ENCODE measurements at regions not wholly inside any gene's neighbourhood (a gene's known extent, or its start where the extent isn't known, plus 50 kb on each side); places are given as distances from the start of the nearest gene placed in this dataset.

- TF ChIP-seq EZH2 (optimal IDR thresholded peaks at IDR 0.05; ENCODE audit: low read depth, low read length) = no peak
- TF ChIP-seq, protein P1, sequence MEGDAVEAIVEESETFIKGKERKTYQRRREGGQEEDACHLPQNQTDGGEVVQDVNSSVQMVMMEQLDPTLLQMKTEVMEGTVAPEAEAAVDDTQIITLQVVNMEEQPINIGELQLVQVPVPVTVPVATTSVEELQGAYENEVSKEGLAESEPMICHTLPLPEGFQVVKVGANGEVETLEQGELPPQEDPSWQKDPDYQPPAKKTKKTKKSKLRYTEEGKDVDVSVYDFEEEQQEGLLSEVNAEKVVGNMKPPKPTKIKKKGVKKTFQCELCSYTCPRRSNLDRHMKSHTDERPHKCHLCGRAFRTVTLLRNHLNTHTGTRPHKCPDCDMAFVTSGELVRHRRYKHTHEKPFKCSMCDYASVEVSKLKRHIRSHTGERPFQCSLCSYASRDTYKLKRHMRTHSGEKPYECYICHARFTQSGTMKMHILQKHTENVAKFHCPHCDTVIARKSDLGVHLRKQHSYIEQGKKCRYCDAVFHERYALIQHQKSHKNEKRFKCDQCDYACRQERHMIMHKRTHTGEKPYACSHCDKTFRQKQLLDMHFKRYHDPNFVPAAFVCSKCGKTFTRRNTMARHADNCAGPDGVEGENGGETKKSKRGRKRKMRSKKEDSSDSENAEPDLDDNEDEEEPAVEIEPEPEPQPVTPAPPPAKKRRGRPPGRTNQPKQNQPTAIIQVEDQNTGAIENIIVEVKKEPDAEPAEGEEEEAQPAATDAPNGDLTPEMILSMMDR (IDR thresholded peaks at IDR 0.05; ENCODE audit: low read length) = no peak
- TF ChIP-seq EZH2phosphoT487 (IDR thresholded peaks at IDR 0.05; ENCODE audit: low read length) = no peak
- H3F3A ChIP-seq (ENCODE audit: insufficient read depth, low read length) = no peaks in the 10 kb centered on the region
- no peak overlapping the region for H3K27ac ChIP-seq (ENCODE audit: low read length)
- no peaks in the 10 kb centered on the region for H3K4me1 ChIP-seq (ENCODE audit: low read length)
- H3K9me2 ChIP-seq (replicated peaks; ENCODE audit: insufficient read depth, low read length) = no peaks in the 10 kb centered on the region
- no peak for DNase-seq
- H3K27me3 ChIP-seq (replicated peaks; ENCODE audit: insufficient read depth, low read length) = no peaks in the 10 kb centered on the region
- peaks cover 7% of the 10 kb centered on the region; the same call in 1 of the 2 replicates for H3K79me2 ChIP-seq (ENCODE audit: low read length)
- H3K4me2 ChIP-seq (ENCODE audit: low read depth, low read length) = no peak overlapping the region
- no peak overlapping the region for H3K9ac ChIP-seq (ENCODE audit: low read length)
- no peaks in the 10 kb centered on the region for H4K20me1 ChIP-seq (ENCODE audit: insufficient read depth, low read length)
- H2AFZ ChIP-seq (ENCODE audit: low read length) = no peak overlapping the region
- H3K36me3 ChIP-seq (replicated peaks; ENCODE audit: insufficient read depth, low read length) = no peaks in the 10 kb centered on the region
- H3K4me3 ChIP-seq (ENCODE audit: low read length) = no peak overlapping the region
- H3K9me3 ChIP-seq (replicated peaks; ENCODE audit: insufficient read depth, low read length) = no peaks in the 10 kb centered on the region
Observed at GRCh38 chr13:111623743-111624505, 303.5 kb downstream of the TEX29 start.

GRCh38 chr13:111625526-111626315, 305.3 kb downstream of the TEX29 start:
- Histone ChIP-seq H3K27ac (ENCODE audit: low read length) (no peak overlapping the region), H2AFZ (ENCODE audit: low read length) (no peak overlapping the region), H3K36me3 (replicated peaks; ENCODE audit: insufficient read depth, low read length) (no peaks in the 10 kb centered on the region), H3K9ac (ENCODE audit: low read length) (no peak overlapping the region), H3K9me3 (replicated peaks; ENCODE audit: insufficient read depth, low read length) (no peaks in the 10 kb centered on the region), H3K4me3 (ENCODE audit: low read length) (no peak overlapping the region), H4K20me1 (ENCODE audit: insufficient read depth, low read length) (no peaks in the 10 kb centered on the region), H3K4me1 (ENCODE audit: low read length) (no peaks in the 10 kb centered on the region), H3F3A (ENCODE audit: insufficient read depth, low read length) (no peaks in the 10 kb centered on the region), H3K9me2 (replicated peaks; ENCODE audit: insufficient read depth, low read length) (no peaks in the 10 kb centered on the region), H3K79me2 (ENCODE audit: low read length) (no peaks in the 10 kb centered on the region), H3K4me2 (ENCODE audit: low read depth, low read length) (no peak overlapping the region), H3K27me3 (replicated peaks; ENCODE audit: insufficient read depth, low read length) (no peaks in the 10 kb centered on the region)
- TF ChIP-seq EZH2 (optimal IDR thresholded peaks at IDR 0.05; ENCODE audit: low read depth, low read length) (no peak), EZH2phosphoT487 (IDR thresholded peaks at IDR 0.05; ENCODE audit: low read length) (no peak)
- TF ChIP-seq, protein P1 (IDR thresholded peaks at IDR 0.05; ENCODE audit: low read length) = no peak
- no peak for DNase-seq

GRCh38 chr13:111626371-111627305, 306.2 kb downstream of the TEX29 start:
- H3K36me3 ChIP-seq (replicated peaks; ENCODE audit: insufficient read depth, low read length) = no peaks in the 10 kb centered on the region
- H3K4me1 ChIP-seq (ENCODE audit: low read length) = no peaks in the 10 kb centered on the region
- no peaks in the 10 kb centered on the region for H3K9me2 ChIP-seq (replicated peaks; ENCODE audit: insufficient read depth, low read length)
- no peaks in the 10 kb centered on the region for H3K27me3 ChIP-seq (replicated peaks; ENCODE audit: insufficient read depth, low read length)
- no peak for TF ChIP-seq EZH2phosphoT487 (IDR thresholded peaks at IDR 0.05; ENCODE audit: low read length)
- no peak for TF ChIP-seq EZH2 (optimal IDR thresholded peaks at IDR 0.05; ENCODE audit: low read depth, low read length)
- TF ChIP-seq, protein P1 (IDR thresholded peaks at IDR 0.05; ENCODE audit: low read length) = no peak
- no peak overlapping the region for H3K27ac ChIP-seq (ENCODE audit: low read length)
- H3K9me3 ChIP-seq (replicated peaks; ENCODE audit: insufficient read depth, low read length) = no peaks in the 10 kb centered on the region
- no peaks in the 10 kb centered on the region for H4K20me1 ChIP-seq (ENCODE audit: insufficient read depth, low read length)
- no peak overlapping the region for H3K9ac ChIP-seq (ENCODE audit: low read length)
- H3K4me2 ChIP-seq (ENCODE audit: low read depth, low read length) = no peak overlapping the region
- DNase-seq = no peak
- H3F3A ChIP-seq (ENCODE audit: insufficient read depth, low read length) = no peaks in the 10 kb centered on the region
- H3K79me2 ChIP-seq (ENCODE audit: low read length) = no peaks in the 10 kb centered on the region
- H3K4me3 ChIP-seq (ENCODE audit: low read length) = no peak overlapping the region
- H2AFZ ChIP-seq (ENCODE audit: low read length) = no peak overlapping the region
